Nephron (organoid): ENCODE measurements at regions not wholly inside any gene's neighbourhood (a gene's known extent, or its start where the extent isn't known, plus 50 kb on each side); places are given as distances from the start of the nearest gene placed in this dataset.

Source experiments
- H3K27ac Mint-ChIP-seq, 3 experiments: 2 replicates each; pipeline ENCODE4 v1.8.0; 2020; ENCODE audit warnings: mixed read lengths in 3 of 3, mild to moderate bottlenecking in 2 of 3, moderate library complexity in 1 of 3
- H3K27me3 Mint-ChIP-seq: 2 replicates; pipeline ENCODE4 v1.8.0; 2021; ENCODE audit warnings: low read depth, mild to moderate bottlenecking, moderate library complexity, mixed read lengths
- H3K36me3 Mint-ChIP-seq: 2 replicates; pipeline ENCODE4 v1.8.0; 2020; ENCODE audit warnings: low read depth, mixed read lengths
- H3K4me1 Mint-ChIP-seq: 2 replicates; pipeline ENCODE4 v1.8.0; 2020; ENCODE audit warnings: mixed read lengths
- H3K4me3 Mint-ChIP-seq, 3 experiments: 2 replicates each; pipeline ENCODE4 v1.8.0; 2020; ENCODE audit warnings: mild to moderate bottlenecking in 3 of 3, mixed read lengths in 3 of 3, moderate library complexity in 2 of 3
- H3K9me3 Mint-ChIP-seq: 2 replicates; pipeline ENCODE4 v1.8.0; 2020; ENCODE audit warnings: mixed read lengths
- TF ChIP-seq, protein P1 (sequence below), 3 experiments: fragments of 200-600 bp; sonication (generic); IDR thresholded peaks; one replicate each; pipeline ENCODE4 v1.5.0; 2021; ENCODE audit warnings: antibody characterized with exemption in 3 of 3; ENCODE audit not compliant: unreplicated experiment in 3 of 3

DNA sequence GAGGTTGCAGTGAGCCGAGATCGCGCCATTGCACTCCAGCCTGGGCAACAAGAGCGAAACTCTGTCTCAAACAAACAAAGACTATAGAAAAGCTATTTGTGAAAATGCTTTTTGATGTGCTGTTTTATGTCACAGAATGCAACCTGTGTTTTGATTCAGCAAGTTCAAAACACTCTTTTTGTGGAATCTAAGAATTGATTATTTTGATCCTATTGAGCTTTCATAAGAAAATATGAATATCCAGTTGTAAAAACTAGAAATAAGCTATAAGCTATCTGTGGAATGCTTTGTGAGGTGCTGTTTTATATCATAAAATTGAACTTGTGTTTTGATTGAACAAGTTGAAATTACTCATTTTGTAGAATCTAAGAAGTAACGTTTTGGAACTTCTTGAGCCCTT, 110.7 kb upstream of the VPREB1 start:
- H3K36me3 Mint-ChIP-seq: no peaks in the 10 kb centered on the region
- peaks cover 11% of the 10 kb centered on the region for H3K27me3 Mint-ChIP-seq
- H3K4me1 Mint-ChIP-seq: no peaks in the 10 kb centered on the region
- H3K4me3 Mint-ChIP-seq: no peak overlapping the region
- TF ChIP-seq, protein P1, sequence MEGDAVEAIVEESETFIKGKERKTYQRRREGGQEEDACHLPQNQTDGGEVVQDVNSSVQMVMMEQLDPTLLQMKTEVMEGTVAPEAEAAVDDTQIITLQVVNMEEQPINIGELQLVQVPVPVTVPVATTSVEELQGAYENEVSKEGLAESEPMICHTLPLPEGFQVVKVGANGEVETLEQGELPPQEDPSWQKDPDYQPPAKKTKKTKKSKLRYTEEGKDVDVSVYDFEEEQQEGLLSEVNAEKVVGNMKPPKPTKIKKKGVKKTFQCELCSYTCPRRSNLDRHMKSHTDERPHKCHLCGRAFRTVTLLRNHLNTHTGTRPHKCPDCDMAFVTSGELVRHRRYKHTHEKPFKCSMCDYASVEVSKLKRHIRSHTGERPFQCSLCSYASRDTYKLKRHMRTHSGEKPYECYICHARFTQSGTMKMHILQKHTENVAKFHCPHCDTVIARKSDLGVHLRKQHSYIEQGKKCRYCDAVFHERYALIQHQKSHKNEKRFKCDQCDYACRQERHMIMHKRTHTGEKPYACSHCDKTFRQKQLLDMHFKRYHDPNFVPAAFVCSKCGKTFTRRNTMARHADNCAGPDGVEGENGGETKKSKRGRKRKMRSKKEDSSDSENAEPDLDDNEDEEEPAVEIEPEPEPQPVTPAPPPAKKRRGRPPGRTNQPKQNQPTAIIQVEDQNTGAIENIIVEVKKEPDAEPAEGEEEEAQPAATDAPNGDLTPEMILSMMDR (IDR thresholded peaks at IDR 0.05; ENCODE audit: unreplicated experiment in 3 of 3): no peak
- H3K9me3 Mint-ChIP-seq: peaks cover 10% of the 10 kb centered on the region
- no peak overlapping the region for H3K27ac Mint-ChIP-seq

DNA sequence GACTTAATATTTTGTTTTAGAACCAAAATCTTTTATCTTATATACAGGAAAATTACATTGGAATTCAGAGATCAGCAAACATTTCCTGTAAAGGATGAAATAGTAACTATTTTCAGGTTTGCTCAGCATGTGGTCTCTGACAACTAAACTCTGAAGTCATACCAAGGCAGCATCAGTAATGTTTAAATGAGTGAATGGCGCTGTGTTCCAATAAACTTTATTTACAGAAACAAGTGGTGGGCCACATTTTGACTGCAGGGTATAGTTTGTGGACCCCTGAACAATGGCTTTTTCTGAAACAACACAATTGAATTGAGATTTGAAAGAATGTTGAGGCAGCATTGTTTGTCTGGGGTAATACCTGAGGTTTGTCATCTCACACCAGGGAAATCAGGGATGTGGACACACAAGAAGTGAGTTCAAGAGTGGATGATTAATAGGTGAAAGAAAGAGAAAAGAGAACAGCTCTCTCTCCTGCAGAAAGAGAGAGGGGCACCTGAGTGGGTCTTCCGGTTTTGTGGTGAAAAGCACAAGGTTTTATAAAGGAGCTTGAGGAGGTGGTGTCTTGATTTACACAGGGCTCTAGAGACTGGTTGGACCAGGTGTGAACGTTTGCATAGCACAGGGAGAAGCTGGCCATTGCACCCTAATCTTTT, 113.5 kb upstream of the VPREB1 start:
- H3K4me1 Mint-ChIP-seq: no peaks in the 10 kb centered on the region
- peaks cover 17% of the 10 kb centered on the region for H3K27me3 Mint-ChIP-seq
- H3K36me3 Mint-ChIP-seq: no peaks in the 10 kb centered on the region
- H3K9me3 Mint-ChIP-seq: peaks cover 10% of the 10 kb centered on the region
- H3K4me3 Mint-ChIP-seq: no peak overlapping the region
- H3K27ac Mint-ChIP-seq: no peak overlapping the region
- TF ChIP-seq, protein P1 (IDR thresholded peaks at IDR 0.05; ENCODE audit: unreplicated experiment in 3 of 3): no peak

DNA sequence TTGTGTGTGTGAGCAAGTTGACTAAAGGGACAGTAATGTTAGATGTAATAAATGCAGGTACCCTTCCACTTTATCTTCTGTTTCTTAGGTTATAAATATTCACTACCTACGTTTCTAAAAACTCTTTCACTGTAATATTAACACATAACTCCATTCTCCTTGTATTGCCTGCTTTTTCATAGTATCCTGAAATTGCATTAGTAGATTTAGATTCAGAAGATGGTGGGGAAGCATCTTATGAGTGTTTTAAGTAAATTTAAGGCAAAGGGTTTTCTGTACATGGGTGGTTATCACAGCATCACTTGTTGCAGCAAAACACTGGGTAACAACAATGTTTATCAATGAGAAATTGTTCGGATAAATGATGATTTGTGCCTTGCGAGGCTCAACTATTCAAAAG, 115.2 kb upstream of the VPREB1 start:
- Mint-ChIP-seq H3K9me3 (peaks cover 10% of the 10 kb centered on the region), H3K4me1 (no peaks in the 10 kb centered on the region), H3K27ac (no peak overlapping the region), H3K36me3 (no peaks in the 10 kb centered on the region), H3K4me3 (no peak overlapping the region), H3K27me3 (peaks cover 21% of the 10 kb centered on the region)
- TF ChIP-seq, protein P1 (IDR thresholded peaks at IDR 0.05; ENCODE audit: unreplicated experiment in 3 of 3): no peak

GRCh38 chr22:22128440-22128839, 116.1 kb upstream of the VPREB1 start:
- Mint-ChIP-seq H3K9me3 (peaks cover 10% of the 10 kb centered on the region), H3K27me3 (peaks cover 31% of the 10 kb centered on the region), H3K36me3 (no peaks in the 10 kb centered on the region), H3K27ac (no peak overlapping the region), H3K4me1 (no peaks in the 10 kb centered on the region), H3K4me3 (no peak overlapping the region)
- TF ChIP-seq, protein P1 (IDR thresholded peaks at IDR 0.05; ENCODE audit: unreplicated experiment in 3 of 3): no peak

DNA sequence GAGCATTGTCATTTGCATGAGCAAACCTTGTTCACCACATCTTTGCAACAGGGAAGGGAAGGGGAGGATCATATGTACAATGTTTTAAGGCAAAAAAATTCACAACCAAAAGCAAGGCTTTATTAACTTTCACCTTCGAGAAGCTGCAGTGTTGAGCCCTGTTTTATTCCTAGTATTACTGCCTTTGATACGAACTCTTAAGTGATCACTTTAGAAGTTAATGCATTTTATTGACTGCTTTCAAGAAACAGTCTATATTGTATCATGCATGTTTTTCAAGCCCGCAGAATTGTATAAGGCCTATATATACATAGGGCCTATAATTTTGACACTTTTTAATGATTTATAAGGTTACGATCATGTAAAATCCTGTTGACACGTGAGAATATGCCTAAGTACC, 117.5 kb upstream of the VPREB1 start:
- Mint-ChIP-seq H3K27me3 (peaks cover 42% of the 10 kb centered on the region), H3K4me3 (no peak overlapping the region), H3K4me1 (no peaks in the 10 kb centered on the region), H3K9me3 (peaks cover 9% of the 10 kb centered on the region), H3K27ac (no peak overlapping the region), H3K36me3 (no peaks in the 10 kb centered on the region)
- TF ChIP-seq, protein P1 (IDR thresholded peaks at IDR 0.05; ENCODE audit: unreplicated experiment in 3 of 3): no peak
